ENCODE measurements at regions not wholly inside any gene's neighbourhood (a gene's known extent, or its start where the extent isn't known, plus 50 kb on each side); places are given as distances from the start of the nearest gene placed in this dataset.
"Not testable (repeated sequence)": the region's sequence is repeated elsewhere in the genome, so short reads cannot be mapped to it uniquely, and the experiment has no call there.

GRCh38 chr5:13385066-13385465 is 559.4 kb downstream of the DNAH5 start:
- Mint-ChIP-seq H3K27me3 (no peaks in the 10 kb centered on the region), H3K4me3 (no peak overlapping the region), H3K4me1 (no peaks in the 10 kb centered on the region), H3K9me3 (peaks cover 12 to 25% of the 10 kb centered on the region in 2 donors), H3K27ac (no peak overlapping the region), H3K36me3 (peaks cover 0 to 2% of the 10 kb centered on the region in 2 donors)
- DNase-seq (no peak), ATAC-seq (replicated peaks) (no peak)

- no peaks in the 10 kb centered on the region for H3K4me1 Mint-ChIP-seq
- ATAC-seq (replicated peaks) (no peak), DNase-seq (no peak)
- no peaks in the 10 kb centered on the region for H3K27me3 Mint-ChIP-seq
- peaks cover 8 to 16% of the 10 kb centered on the region in 2 donors for H3K9me3 Mint-ChIP-seq
- H3K27ac Mint-ChIP-seq: no peak overlapping the region
- H3K36me3 Mint-ChIP-seq: peaks cover 0 to 2% of the 10 kb centered on the region in 2 donors
- H3K4me3 Mint-ChIP-seq: no peak overlapping the region
Observed at GRCh38 chr5:13382232-13382631, 562.3 kb downstream of the DNAH5 start.

GRCh38 chr5:13378091-13378490 is 566.4 kb downstream of the DNAH5 start:
- Mint-ChIP-seq H3K27ac (no peak overlapping the region), H3K4me1 (no peaks in the 10 kb centered on the region), H3K4me3 (no peak overlapping the region), H3K27me3 (no peaks in the 10 kb centered on the region), H3K36me3 (peaks cover 0 to 2% of the 10 kb centered on the region in 2 donors), H3K9me3 (peaks cover 2 to 3% of the 10 kb centered on the region in 2 donors)
- DNase-seq (no peak), ATAC-seq (replicated peaks) (no peak)

- no peaks in the 10 kb centered on the region for H3K4me1 Mint-ChIP-seq
- no peak overlapping the region for H3K27ac Mint-ChIP-seq
- peaks cover 0 to 4% of the 10 kb centered on the region in 2 donors for H3K9me3 Mint-ChIP-seq
- DNase-seq (no peak), ATAC-seq (replicated peaks) (no peak)
- no peaks in the 10 kb centered on the region for H3K36me3 Mint-ChIP-seq
- H3K27me3 Mint-ChIP-seq: no peaks in the 10 kb centered on the region
- H3K4me3 Mint-ChIP-seq: no peak overlapping the region
Observed at GRCh38 chr5:13359344-13359743, 585.1 kb downstream of the DNAH5 start.

GRCh38 chr5:13358342-13358741 is 586.1 kb downstream of the DNAH5 start:
- Mint-ChIP-seq H3K4me1 (no peaks in the 10 kb centered on the region), H3K4me3 (no peak overlapping the region), H3K36me3 (no peaks in the 10 kb centered on the region), H3K27ac (no peak overlapping the region), H3K9me3 (peaks cover 0 to 4% of the 10 kb centered on the region in 2 donors), H3K27me3 (no peaks in the 10 kb centered on the region)
- DNase-seq (no peak), ATAC-seq (replicated peaks) (no peak)

DNA sequence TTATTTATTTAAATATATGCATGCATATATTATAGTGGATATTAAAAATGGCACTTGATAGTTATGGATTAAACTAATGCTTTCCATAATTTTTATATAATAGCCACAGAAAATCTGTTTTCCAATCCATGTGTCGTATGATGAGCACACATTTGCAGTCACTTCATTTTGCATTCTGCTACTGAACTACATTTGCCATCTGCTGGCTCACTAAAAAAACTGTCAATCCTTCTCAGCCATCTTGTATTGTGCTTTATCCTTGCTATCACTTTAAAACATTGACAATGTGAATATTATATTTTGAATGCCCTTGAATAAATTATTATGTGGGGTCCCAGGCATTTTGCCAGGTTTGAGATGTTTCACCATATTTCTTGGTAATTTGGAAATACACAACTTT is 586.6 kb downstream of the DNAH5 start:
- ATAC-seq (replicated peaks): no peak
- H3K9me3 Mint-ChIP-seq: peaks cover 0 to 4% of the 10 kb centered on the region in 2 donors
- H3K27me3 Mint-ChIP-seq: no peaks in the 10 kb centered on the region
- no peaks in the 10 kb centered on the region for H3K36me3 Mint-ChIP-seq
- H3K4me1 Mint-ChIP-seq: no peaks in the 10 kb centered on the region
- no peak overlapping the region for H3K4me3 Mint-ChIP-seq
- no peak for DNase-seq
- H3K27ac Mint-ChIP-seq: no peak overlapping the region

DNA sequence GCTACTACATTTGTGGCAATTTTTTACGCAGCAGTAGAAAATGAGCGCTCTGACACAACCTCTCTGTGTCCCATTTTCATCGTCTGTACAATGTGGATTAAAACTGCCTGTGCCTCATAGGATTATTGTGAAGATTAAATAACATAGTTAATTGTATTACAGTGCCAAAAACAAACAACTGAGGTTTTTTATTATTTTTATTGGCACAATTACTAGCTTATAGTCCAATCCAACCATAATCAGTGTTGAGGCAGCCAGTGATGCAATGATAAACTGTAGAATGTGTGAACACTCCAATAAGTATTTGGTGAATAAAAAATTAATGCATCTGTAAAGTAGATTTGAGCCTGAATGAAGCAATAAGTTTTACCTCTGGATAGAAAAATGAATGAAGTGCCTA is 588.3 kb downstream of the DNAH5 start:
- Mint-ChIP-seq H3K4me3 (no peak overlapping the region), H3K27ac (no peak overlapping the region), H3K36me3 (no peaks in the 10 kb centered on the region), H3K27me3 (no peaks in the 10 kb centered on the region), H3K9me3 (peaks cover 0 to 4% of the 10 kb centered on the region in 2 donors), H3K4me1 (no peaks in the 10 kb centered on the region)
- DNase-seq: no peak
- no peak for ATAC-seq (replicated peaks)

GRCh38 chr5:13354611-13355010 is 589.9 kb downstream of the DNAH5 start:
- Mint-ChIP-seq H3K9me3 (peaks cover 0 to 4% of the 10 kb centered on the region in 2 donors), H3K27me3 (no peaks in the 10 kb centered on the region), H3K4me1 (no peaks in the 10 kb centered on the region), H3K4me3 (no peak overlapping the region), H3K27ac (no peak overlapping the region), H3K36me3 (no peaks in the 10 kb centered on the region)
- no peak for ATAC-seq (replicated peaks)
- DNase-seq: no peak

DNA sequence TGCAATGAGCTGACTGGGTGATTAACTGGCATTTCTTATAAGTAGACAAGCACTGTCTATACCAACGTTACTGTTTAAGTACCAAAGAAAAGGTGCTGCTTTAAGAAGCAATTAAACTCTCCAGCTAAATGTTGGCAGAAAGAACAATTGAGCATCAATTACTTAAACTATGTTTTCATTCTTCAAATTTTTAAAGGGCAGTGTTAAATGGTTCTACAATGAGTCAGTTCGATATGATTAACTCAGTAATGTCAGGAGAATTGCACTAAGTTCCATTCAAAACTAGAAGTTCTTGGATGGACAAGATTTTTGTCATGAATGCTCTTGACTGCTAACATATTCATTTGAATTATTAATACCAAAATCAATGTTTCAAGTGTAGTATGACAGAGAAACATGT is 593.7 kb downstream of the DNAH5 start:
- ATAC-seq (replicated peaks) (no peak), DNase-seq (no peak)
- no peak overlapping the region for H3K4me3 Mint-ChIP-seq
- H3K9me3 Mint-ChIP-seq: peaks cover 0 to 4% of the 10 kb centered on the region in 2 donors
- H3K4me1 Mint-ChIP-seq: no peaks in the 10 kb centered on the region
- H3K27ac Mint-ChIP-seq: no peak overlapping the region
- H3K36me3 Mint-ChIP-seq: no peaks in the 10 kb centered on the region
- no peaks in the 10 kb centered on the region for H3K27me3 Mint-ChIP-seq

DNA sequence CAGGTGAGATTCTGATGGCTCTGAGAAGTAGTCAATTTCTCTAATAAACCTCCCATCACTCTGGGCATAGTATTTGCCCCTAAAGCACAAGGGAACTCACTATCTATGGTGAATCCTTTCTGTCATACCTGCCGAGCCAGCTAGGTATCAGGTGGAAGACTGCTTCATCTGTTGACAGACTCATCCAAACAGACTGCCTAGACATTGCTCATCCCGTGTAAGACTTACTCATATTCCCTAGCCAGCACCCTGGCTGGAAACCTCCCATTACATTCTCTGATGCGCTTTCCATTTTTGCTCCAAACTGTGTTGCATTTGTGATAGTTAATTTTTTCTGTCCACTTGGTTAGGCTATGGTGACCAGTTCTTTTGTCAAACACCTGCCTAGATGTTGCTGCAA is 595.9 kb downstream of the DNAH5 start:
- ATAC-seq (replicated peaks) (no peak), DNase-seq (no peak)
- no peaks in the 10 kb centered on the region for H3K4me1 Mint-ChIP-seq
- no peaks in the 10 kb centered on the region for H3K27me3 Mint-ChIP-seq
- no peaks in the 10 kb centered on the region for H3K36me3 Mint-ChIP-seq
- no peak overlapping the region for H3K27ac Mint-ChIP-seq
- no peak overlapping the region for H3K4me3 Mint-ChIP-seq
- H3K9me3 Mint-ChIP-seq: no peaks in the 10 kb centered on the region

DNA sequence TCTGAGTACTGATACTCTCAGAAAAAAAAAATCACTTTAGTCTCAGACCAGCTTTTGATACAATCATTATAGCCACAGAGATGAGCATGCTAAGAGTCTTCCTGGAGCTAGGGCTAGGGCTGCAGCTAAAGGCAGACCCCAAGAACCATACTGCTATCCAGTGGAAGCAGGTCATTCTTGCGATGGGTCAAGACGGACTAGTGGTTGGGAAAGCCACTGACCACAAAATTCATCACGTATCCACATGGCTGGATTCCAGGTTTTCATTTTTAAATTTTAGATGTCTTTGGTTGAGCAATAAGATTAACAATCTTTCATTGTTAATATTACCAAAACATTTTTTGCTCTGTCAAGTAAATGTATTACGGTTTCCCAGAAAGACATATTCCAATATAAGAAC is 598.1 kb downstream of the DNAH5 start:
- Mint-ChIP-seq H3K27ac (no peak overlapping the region), H3K4me3 (no peak overlapping the region), H3K27me3 (no peaks in the 10 kb centered on the region), H3K9me3 (peaks cover 4 to 5% of the 10 kb centered on the region in 2 donors), H3K4me1 (no peaks in the 10 kb centered on the region), H3K36me3 (no peaks in the 10 kb centered on the region)
- no peak for ATAC-seq (replicated peaks)
- no peak for DNase-seq

GRCh38 chr5:13339093-13339492 is 605.4 kb downstream of the DNAH5 start:
- no peaks in the 10 kb centered on the region for H3K4me1 Mint-ChIP-seq
- H3K4me3 Mint-ChIP-seq: no peak overlapping the region
- DNase-seq (no peak), ATAC-seq (replicated peaks) (no peak)
- no peak overlapping the region for H3K27ac Mint-ChIP-seq
- H3K9me3 Mint-ChIP-seq: peaks cover 12 to 20% of the 10 kb centered on the region in 2 donors
- no peaks in the 10 kb centered on the region for H3K27me3 Mint-ChIP-seq
- no peaks in the 10 kb centered on the region for H3K36me3 Mint-ChIP-seq

- not testable (repeated sequence) for ATAC-seq (replicated peaks)
Observed at GRCh38 chr5:13335026-13335425, 609.5 kb downstream of the DNAH5 start.

GRCh38 chr5:13331585-13331984 is 612.9 kb downstream of the DNAH5 start:
- DNase-seq (no peak), ATAC-seq (replicated peaks) (peak in 1 of 2 donors; percentile 19)
- no peaks in the 10 kb centered on the region for H3K36me3 Mint-ChIP-seq
- no peak overlapping the region for H3K4me3 Mint-ChIP-seq
- H3K9me3 Mint-ChIP-seq: peaks cover 4 to 10% of the 10 kb centered on the region in 2 donors
- no peaks in the 10 kb centered on the region for H3K4me1 Mint-ChIP-seq
- no peak overlapping the region for H3K27ac Mint-ChIP-seq
- H3K27me3 Mint-ChIP-seq: no peaks in the 10 kb centered on the region

More at GRCh38 chr5:13335026-13335425, 609.5 kb downstream of the DNAH5 start:
- H3K4me1 Mint-ChIP-seq, H3K27me3 Mint-ChIP-seq, H3K4me3 Mint-ChIP-seq, H3K27ac Mint-ChIP-seq, H3K36me3 Mint-ChIP-seq, DNase-seq: not testable (repeated sequence)
- H3K9me3 Mint-ChIP-seq: peaks cover 7 to 12% of the 10 kb centered on the region in 2 donors

GRCh38 chr5:13328316-13328715 is 616.2 kb downstream of the DNAH5 start:
- peaks cover 0 to 6% of the 10 kb centered on the region in 2 donors for H3K9me3 Mint-ChIP-seq
- ATAC-seq (replicated peaks) (no peak), DNase-seq (no peak)
- H3K4me3 Mint-ChIP-seq: no peak overlapping the region
- H3K36me3 Mint-ChIP-seq: no peaks in the 10 kb centered on the region
- H3K27ac Mint-ChIP-seq: no peak overlapping the region
- H3K4me1 Mint-ChIP-seq: no peaks in the 10 kb centered on the region
- H3K27me3 Mint-ChIP-seq: no peaks in the 10 kb centered on the region

GRCh38 chr5:13325765-13326164 is 618.7 kb downstream of the DNAH5 start:
- Mint-ChIP-seq H3K36me3 (no peaks in the 10 kb centered on the region), H3K27me3 (no peaks in the 10 kb centered on the region), H3K4me1 (no peaks in the 10 kb centered on the region), H3K4me3 (no peak overlapping the region), H3K27ac (no peak overlapping the region), H3K9me3 (peaks cover 0 to 5% of the 10 kb centered on the region in 2 donors)
- no peak for ATAC-seq (replicated peaks)
- DNase-seq: no peak
